ENCODE measurements at regions not wholly inside any gene's neighbourhood (a gene's known extent, or its start where the extent isn't known, plus 50 kb on each side); places are given as distances from the start of the nearest gene placed in this dataset.

GRCh38 chr2:83063511-83063910 is 1395.6 kb downstream of the SUCLG1 start:
- TF ChIP-seq CTCF (IDR thresholded peaks at IDR 0.05) (no peak), POLR2A (IDR thresholded peaks at IDR 0.05) (no peak)

Measured in body of pancreas (tissue), 4 donors.